HG03565 (cell line): ENCODE measurements at regions not wholly inside any gene's neighbourhood (a gene's known extent, or its start where the extent isn't known, plus 50 kb on each side); places are given as distances from the start of the nearest gene placed in this dataset.
"Not testable (repeated sequence)": the region's sequence is repeated elsewhere in the genome, so short reads cannot be mapped to it uniquely, and the experiment has no call there.

Experiments
- ATAC-seq: cut with Tn5 transposase; IDR thresholded peaks from one replicate; pipeline ENCODE4 v1.9.1; 2021; ENCODE audit warnings: mild to moderate bottlenecking, moderate library complexity; ENCODE audit not compliant: unreplicated experiment

- ATAC-seq, result not testable (repeated sequence)
These were observed 151.5 kb downstream of the PLK2 start for GRCh38 chr5:58308384-58308783.

- ATAC-seq, result no peak
These were observed 159.5 kb downstream of the PLK2 start for GRCh38 chr5:58300346-58300895.

DNA sequence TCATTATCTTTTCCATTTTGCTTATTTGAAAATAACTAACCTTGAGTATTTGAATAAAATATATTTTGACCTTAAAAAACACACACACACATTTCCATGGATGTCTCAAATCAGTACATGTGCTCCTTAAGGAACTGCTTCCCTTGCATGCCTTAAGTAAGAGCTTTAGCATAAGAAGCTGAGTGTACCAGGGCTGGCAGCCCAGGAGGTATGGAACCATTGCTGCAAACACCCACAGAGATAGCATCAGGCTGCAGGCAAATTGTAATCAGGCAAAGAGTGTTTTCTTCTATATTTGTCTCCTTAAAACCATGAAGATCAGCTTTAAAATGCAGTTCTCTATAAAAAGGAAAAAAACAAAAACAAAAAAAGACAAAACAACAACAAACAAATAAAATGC lies 160.6 kb downstream of the PLK2 start:
- ATAC-seq, result no peak

DNA sequence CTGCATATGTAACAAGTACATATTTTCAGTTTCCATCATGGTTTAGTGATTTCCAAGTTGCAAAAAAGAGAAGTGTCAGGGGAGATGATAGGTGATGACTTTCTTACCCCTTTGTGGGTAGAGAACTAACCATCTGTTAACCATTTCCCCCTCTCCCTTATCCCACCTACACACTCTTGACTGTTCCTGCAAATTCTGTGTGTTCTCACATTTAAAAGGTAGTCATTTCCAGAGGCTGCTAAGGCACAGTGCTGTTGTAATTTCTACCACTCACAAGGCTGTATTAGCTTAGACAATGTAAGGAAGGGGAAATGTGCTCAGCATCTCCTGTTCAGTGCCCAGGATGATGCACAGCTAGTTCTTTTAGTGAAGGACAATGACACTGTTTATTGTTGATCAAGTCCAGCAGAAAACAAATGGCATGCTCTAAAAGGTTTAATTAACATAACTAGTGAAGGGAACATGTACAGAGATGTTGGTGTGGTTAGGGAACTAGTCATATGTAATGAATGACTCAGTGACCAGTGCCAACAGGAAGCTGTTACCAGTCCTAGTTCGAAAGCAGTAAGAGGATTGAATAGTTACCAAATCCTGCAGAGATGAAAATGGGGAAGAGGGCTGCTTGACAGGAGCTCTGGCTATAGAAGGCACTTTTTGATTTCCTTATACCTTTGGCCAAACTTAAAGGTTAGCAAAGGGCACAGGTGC lies 165.1 kb downstream of the PLK2 start:
- ATAC-seq, result peak; percentile 65

GRCh38 chr5:58288275-58288674 lies 171.6 kb downstream of the PLK2 start:
- not testable (repeated sequence) for ATAC-seq

- no peak for ATAC-seq
These were observed 173.1 kb downstream of the PLK2 start for GRCh38 chr5:58286741-58287140.

- no peak for ATAC-seq
These were observed 174.0 kb downstream of the PLK2 start for GRCh38 chr5:58285900-58286299.

GRCh38 chr5:58284886-58285285 lies 175.0 kb downstream of the PLK2 start:
- no peak for ATAC-seq

GRCh38 chr5:58281189-58281588 lies 178.7 kb downstream of the PLK2 start:
- ATAC-seq, result no peak

DNA sequence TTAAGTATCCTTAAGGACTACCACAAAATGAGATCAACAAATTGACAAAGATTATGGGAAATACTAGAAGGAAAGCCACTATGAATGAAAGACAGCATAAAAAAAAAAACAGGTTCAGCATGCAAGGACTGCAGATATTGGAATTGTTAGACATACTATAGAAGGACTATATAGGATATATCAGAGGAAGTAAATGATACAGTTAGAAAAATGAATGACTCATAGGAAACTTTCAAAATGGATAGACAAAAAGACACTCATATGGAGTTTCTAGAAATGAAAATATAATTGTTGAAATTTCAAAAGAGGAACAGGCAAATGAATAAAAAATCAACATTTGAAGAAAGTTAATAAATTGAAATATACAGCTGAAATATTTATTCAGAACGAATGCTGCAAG lies 180.6 kb downstream of the PLK2 start:
- no peak for ATAC-seq

DNA sequence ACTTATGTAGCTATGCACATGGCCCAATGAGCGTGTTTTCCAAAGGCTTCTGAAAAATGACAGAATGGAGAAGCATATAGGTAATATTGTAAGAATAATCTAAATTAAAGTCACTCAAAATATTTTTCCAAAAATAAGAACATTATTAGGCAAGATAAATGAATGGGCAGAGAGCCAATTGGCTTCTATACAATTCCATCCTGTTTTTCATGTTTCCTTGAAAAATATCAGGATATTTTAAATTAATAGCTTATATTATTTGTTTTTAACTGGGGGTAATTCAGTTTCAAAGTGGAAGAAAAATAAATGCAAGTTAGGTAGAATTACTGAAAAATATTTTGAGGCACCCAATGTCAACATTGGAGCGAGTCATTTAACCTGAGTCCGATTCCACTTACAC lies 183.5 kb downstream of the PLK2 start:
- no peak for ATAC-seq

DNA sequence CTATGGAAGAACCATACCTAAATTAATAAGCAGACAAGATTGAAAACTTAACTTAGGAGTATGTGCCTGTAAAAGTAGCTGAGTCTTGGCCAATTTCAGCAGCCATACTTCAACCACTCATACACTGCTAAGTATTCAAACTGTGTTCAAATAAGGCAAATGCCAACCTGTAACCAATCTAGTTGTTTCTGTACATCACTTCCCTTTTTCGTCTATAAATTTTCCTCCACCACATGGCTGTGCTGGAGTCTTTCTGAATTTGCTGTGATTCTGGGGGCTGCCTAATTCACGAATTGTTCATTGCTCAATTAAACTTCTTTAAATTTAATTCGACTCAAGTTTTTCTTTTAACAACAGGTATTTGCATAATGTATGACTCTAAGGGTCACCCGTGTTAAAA lies 184.4 kb downstream of the PLK2 start:
- no peak for ATAC-seq

- ATAC-seq, result no peak
These were observed 185.7 kb downstream of the PLK2 start for GRCh38 chr5:58274191-58274590.

DNA sequence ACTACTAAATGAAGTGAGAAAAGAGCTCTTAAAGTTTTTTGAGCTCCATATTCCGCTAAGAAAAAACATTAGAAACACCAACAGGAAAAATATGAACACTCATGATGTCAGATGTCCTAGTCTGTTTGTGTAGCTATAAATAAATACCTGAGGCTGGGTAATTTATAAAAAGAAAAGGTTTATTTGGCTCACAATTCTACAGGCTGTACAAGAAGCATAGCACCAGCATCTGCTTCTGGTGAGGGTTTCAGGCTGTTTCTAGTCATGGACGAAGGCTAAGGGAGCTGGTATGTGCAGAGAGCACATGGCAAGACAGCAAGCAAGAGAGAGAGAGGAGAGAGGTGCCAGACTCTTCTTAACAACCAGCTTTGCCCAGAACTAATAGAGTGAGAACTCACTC lies 186.2 kb downstream of the PLK2 start:
- ATAC-seq, result no peak

GRCh38 chr5:58268268-58268667 lies 191.6 kb downstream of the PLK2 start:
- ATAC-seq, result no peak

DNA sequence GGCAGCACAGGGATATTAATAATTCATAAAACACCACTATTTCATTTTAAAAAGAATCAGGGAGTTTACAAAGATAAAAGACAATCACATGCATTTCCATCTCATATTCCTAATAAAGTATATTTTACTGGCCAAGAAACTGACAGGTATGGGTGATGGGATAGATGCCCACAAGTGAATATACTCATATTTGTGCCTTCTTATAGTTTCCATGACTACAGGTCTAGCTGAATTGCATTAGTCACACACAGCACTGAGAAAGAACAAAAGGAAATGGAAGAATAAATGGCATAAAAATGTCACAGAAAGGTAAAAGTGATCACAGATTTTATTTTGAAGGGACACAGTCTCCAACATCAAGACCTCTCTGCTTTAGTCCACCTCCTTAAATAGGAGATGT lies 193.5 kb downstream of the PLK2 start:
- ATAC-seq, result no peak

DNA sequence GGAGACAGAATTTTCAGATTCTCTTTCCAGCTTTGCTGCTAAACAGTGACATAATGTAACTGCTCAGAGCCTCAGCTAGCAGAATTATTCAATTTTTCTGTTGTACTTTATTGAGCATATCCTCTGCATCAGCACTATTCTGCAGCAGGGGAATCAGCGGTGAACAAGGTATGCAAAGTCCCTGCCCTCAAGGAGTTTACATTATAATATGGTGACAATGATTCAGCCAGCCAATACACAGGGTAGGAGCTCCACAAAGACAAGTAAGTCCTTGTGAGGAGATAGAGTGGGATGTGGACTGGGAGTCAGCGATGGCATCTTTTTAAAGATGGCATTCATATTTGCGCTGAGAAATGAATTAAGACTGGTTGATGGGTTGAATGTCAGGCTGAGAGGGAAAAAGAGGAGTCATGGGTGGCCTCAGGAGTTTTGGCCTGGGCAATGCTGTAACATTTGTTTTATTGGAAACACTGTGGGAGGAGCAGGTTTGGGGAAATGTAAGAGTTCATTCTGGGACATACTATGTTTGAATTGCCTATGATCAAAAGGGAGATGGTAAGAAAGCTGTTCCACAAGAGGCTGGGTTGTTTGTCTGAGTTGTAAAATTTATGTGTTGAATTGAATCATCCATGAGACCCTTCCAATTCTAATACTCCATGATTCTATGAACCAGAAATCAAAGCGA lies 194.5 kb downstream of the PLK2 start:
- no peak for ATAC-seq

DNA sequence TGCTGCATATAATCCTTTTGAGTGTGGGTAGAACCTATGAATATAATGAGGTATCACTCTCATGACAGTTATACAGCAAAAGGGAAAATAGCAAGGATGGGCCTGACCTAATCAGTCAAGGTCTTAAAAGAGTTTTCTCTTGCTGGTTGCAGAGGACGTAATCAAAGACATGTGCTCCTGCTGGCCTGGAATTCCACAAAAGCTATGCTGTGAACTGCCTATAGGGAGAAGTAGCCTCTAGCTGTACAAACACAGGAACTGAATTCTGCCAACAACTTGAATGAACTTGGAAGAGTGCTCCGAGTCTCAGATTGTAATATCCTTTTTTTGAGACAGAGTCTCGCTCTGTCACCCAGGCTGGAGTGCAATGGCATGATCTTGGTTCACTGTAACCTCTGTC lies 195.6 kb downstream of the PLK2 start:
- ATAC-seq, result no peak

- no peak for ATAC-seq
These were observed 196.6 kb downstream of the PLK2 start for GRCh38 chr5:58263296-58263695.

DNA sequence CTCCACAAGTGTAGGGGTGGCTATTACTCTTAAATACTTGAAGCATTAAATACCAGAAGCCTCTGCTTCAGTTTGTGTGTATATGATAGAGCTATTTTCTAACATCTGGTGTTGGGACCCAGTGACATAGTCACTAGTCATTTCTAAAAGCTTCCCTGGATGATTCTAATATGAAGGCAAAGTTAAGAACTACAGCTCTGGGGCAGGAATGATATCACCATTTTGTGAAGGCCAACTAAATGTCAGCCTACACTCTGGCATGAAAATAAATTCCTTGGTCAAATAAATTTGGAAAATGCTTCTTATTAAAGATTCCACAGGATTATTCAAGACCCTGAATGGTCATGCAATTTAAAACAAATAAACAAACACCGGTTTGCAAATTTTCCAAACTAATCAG lies 197.7 kb downstream of the PLK2 start:
- no peak for ATAC-seq

DNA sequence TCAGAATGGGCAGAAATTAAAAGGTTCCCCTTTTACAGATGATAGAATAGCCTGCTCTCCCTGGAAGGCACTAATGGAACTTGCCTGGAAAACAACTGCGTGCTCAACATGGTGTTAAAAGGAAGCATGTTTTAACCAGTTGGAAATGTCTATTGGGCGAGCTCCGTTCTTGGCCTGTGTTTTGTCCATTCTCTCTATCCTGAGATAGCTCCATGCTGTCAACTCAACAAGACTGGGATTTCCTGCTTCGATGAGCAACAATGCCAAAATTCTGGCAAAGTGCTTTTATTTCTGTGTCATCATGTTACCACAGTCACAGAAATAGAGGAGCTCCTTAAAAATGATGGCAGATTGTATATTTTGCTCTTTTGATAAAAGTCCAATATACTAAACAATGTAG lies 198.3 kb downstream of the PLK2 start:
- no peak for ATAC-seq

GRCh38 chr5:58260243-58260642 lies 199.6 kb downstream of the PLK2 start:
- ATAC-seq, result no peak
